MM.1S (cell line): ENCODE measurements at regions not wholly inside any gene's neighbourhood (a gene's known extent, or its start where the extent isn't known, plus 50 kb on each side); places are given as distances from the start of the nearest gene placed in this dataset.

Source experiments
- DNase-seq: peaks from one replicate; pipeline ENCODE4 v3.0.0-alpha.2; 2015
- H2AFZ ChIP-seq: fragments of 300-600 bp; sonication (generic); 2 replicates; pipeline ENCODE4 v1.6.0; 2016; ENCODE audit warnings: antibody characterized with exemption, low read length
- H3F3A ChIP-seq: fragments of 300-600 bp; sonication (generic); 2 replicates; pipeline ENCODE4 v1.6.1; 2016; ENCODE audit warnings: mild to moderate bottlenecking, antibody characterized with exemption, low read length, moderate library complexity, mixed read lengths; ENCODE audit not compliant: insufficient read depth
- H3K27ac ChIP-seq: fragments of 300-600 bp; sonication (generic); 2 replicates; pipeline ENCODE4 v1.5.1; 2016; ENCODE audit warnings: mild to moderate bottlenecking, low read length
- H3K27me3 ChIP-seq: fragments of 300-600 bp; sonication (generic); replicated peaks from 2 replicates; pipeline ENCODE4 v1.6.0; 2016; ENCODE audit warnings: low read length; ENCODE audit not compliant: insufficient read depth
- H3K36me3 ChIP-seq: fragments of 300-600 bp; sonication (generic); replicated peaks from 2 replicates; pipeline ENCODE4 v1.6.1; 2016; ENCODE audit warnings: mild to moderate bottlenecking, low read length, mixed read lengths; ENCODE audit not compliant: insufficient read depth
- H3K4me1 ChIP-seq: fragments of 300-600 bp; sonication (generic); 2 replicates; pipeline ENCODE4 v1.6.1; 2016; ENCODE audit warnings: low read length, mixed read lengths
- H3K4me2 ChIP-seq: fragments of 300-600 bp; sonication (generic); 2 replicates; pipeline ENCODE4 v1.6.0; 2016; ENCODE audit warnings: low read depth, low read length
- H3K4me3 ChIP-seq: fragments of 300-600 bp; sonication (generic); 2 replicates; pipeline ENCODE4 v1.5.1; 2016; ENCODE audit warnings: low read length, mixed read lengths
- H3K79me2 ChIP-seq: fragments of 300-600 bp; sonication (generic); 2 replicates; pipeline ENCODE4 v1.6.1; 2016; ENCODE audit warnings: mixed run types, low read length, mixed read lengths
- H3K9ac ChIP-seq: fragments of 300-600 bp; sonication (generic); 2 replicates; pipeline ENCODE4 v1.6.1; 2016; ENCODE audit warnings: low read length, mixed read lengths
- H3K9me2 ChIP-seq: fragments of 300-600 bp; sonication (generic); replicated peaks from 2 replicates; pipeline ENCODE4 v1.6.1; 2016; ENCODE audit warnings: mild to moderate bottlenecking, low read length, mixed read lengths; ENCODE audit not compliant: insufficient read depth
- H3K9me3 ChIP-seq: fragments of 300-600 bp; sonication (generic); replicated peaks from 2 replicates; pipeline ENCODE4 v1.6.1; 2016; ENCODE audit warnings: mild to moderate bottlenecking, low read length, mixed read lengths; ENCODE audit not compliant: insufficient read depth
- H4K20me1 ChIP-seq: fragments of 300-600 bp; sonication (generic); 2 replicates; pipeline ENCODE4 v1.6.1; 2016; ENCODE audit warnings: mild to moderate bottlenecking, low read length, moderate library complexity, mixed read lengths; ENCODE audit not compliant: insufficient read depth
- CTCF ChIP-seq: fragments of 300-600 bp; sonication (generic); IDR thresholded peaks from 2 replicates; pipeline ENCODE4 v1.5.1; 2016; ENCODE audit warnings: antibody characterized with exemption, low read length, mixed read lengths
- EZH2 ChIP-seq: fragments of 300-600 bp; sonication (generic); optimal IDR thresholded peaks from 2 replicates; pipeline ENCODE3; 2017; ENCODE audit warnings: low read depth, mild to moderate bottlenecking, antibody characterized with exemption, low read length, mixed read lengths
- EZH2phosphoT487 ChIP-seq: fragments of 300-600 bp; sonication (generic); IDR thresholded peaks from 2 replicates; pipeline ENCODE4 v1.6.1; 2018; ENCODE audit warnings: antibody characterized with exemption, low read length

DNA sequence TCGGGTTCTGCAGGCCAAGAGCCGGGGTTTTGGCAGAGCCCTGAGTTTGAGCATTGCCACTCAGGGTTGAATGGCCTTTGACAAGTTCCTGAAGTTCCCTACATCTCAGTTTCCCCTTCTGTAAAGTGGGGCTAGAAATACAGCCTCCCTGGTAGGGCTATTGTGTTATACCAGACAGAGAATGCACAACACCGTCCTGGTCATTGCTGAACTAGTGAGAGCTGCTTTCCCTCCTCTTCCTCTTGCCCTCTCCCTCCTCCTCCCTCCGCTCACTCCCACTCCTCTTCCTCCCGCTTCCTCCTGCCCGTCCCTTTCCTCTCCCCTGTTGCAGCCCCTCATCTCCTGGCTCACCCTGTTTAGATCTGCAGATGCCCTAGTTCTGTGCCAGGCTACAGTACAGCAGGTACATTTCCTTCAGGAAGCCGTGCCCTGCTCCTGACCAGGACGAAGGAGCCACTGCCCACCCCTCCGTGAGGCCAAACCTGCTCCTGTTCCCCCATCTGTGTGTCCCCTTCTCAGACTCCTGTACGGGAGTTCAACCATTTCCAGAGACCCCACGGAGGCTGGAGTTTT, 91.5 kb upstream of the SHANK2 start:
- Histone ChIP-seq H3K79me2 (no peaks in the 10 kb centered on the region), H3K27ac (no peak overlapping the region), H3K9me3 (no peaks in the 10 kb centered on the region), H4K20me1 (no peaks in the 10 kb centered on the region), H3K4me3 (no peak overlapping the region), H3K4me2 (no peak overlapping the region), H3F3A (no peaks in the 10 kb centered on the region), H3K9me2 (no peaks in the 10 kb centered on the region), H3K9ac (no peak overlapping the region), H3K4me1 (no peaks in the 10 kb centered on the region), H2AFZ (no peak overlapping the region), H3K27me3 (peaks cover 98% of the 10 kb centered on the region), H3K36me3 (no peaks in the 10 kb centered on the region)
- DNase-seq = no peak
- TF ChIP-seq CTCF (no peak), EZH2phosphoT487 (no peak), EZH2 (no peak)

GRCh38 chr11:71342951-71343827, 90.8 kb upstream of the SHANK2 start:
- H3K9ac ChIP-seq = no peak overlapping the region
- H3K4me1 ChIP-seq = no peaks in the 10 kb centered on the region
- H3K9me3 ChIP-seq = no peaks in the 10 kb centered on the region
- no peak overlapping the region for H3K4me3 ChIP-seq
- H3K4me2 ChIP-seq = no peak overlapping the region
- H2AFZ ChIP-seq = no peak overlapping the region
- H3K9me2 ChIP-seq = no peaks in the 10 kb centered on the region
- H3K27me3 ChIP-seq = peaks cover 98% of the 10 kb centered on the region
- no peaks in the 10 kb centered on the region for H3F3A ChIP-seq
- H3K36me3 ChIP-seq = no peaks in the 10 kb centered on the region
- no peak overlapping the region for H3K27ac ChIP-seq
- no peaks in the 10 kb centered on the region for H4K20me1 ChIP-seq
- TF ChIP-seq CTCF (peak; percentile 58), EZH2phosphoT487 (no peak), EZH2 (no peak)
- no peaks in the 10 kb centered on the region for H3K79me2 ChIP-seq
- DNase-seq = no peak

GRCh38 chr11:71342116-71342515, 89.7 kb upstream of the SHANK2 start:
- Histone ChIP-seq H3F3A (no peaks in the 10 kb centered on the region), H3K4me2 (no peak overlapping the region), H3K36me3 (no peaks in the 10 kb centered on the region), H2AFZ (no peak overlapping the region), H3K27ac (no peak overlapping the region), H3K9me3 (no peaks in the 10 kb centered on the region), H3K9ac (no peak overlapping the region), H3K27me3 (peaks cover 95% of the 10 kb centered on the region), H3K4me3 (no peak overlapping the region), H3K9me2 (no peaks in the 10 kb centered on the region), H4K20me1 (no peaks in the 10 kb centered on the region), H3K79me2 (no peaks in the 10 kb centered on the region), H3K4me1 (no peaks in the 10 kb centered on the region)
- no peak for DNase-seq
- TF ChIP-seq CTCF (no peak), EZH2phosphoT487 (no peak), EZH2 (no peak)
